GM23338 (cell line): ENCODE measurements at regions not wholly inside any gene's neighbourhood (a gene's known extent, or its start where the extent isn't known, plus 50 kb on each side); places are given as distances from the start of the nearest gene placed in this dataset.

ENCODE experiments used
- ATAC-seq: fragments of 200-7000 bp; cut with Tn5 transposase; 3 replicates; pipeline ENCODE4 v1.9.1; 2020
- DNase-seq: peaks from one replicate; pipeline ENCODE4 v3.0.0-alpha.2; 2015; ENCODE audit warnings: low spot score
- H2AFZ ChIP-seq: fragments of 200-600 bp; sonication (generic); 2 replicates; pipeline ENCODE4 v1.8.0; 2016; ENCODE audit warnings: antibody characterized with exemption, mild to moderate bottlenecking, moderate library complexity
- H3F3A ChIP-seq: fragments of 200-600 bp; sonication (generic); replicated peaks from 2 replicates; pipeline ENCODE4 v1.8.0; 2017; ENCODE audit warnings: antibody characterized with exemption, mixed run types, low read depth
- H3K27ac ChIP-seq: fragments of 200-600 bp; sonication (generic); 2 replicates; pipeline ENCODE4 v1.6.1; 2016; ENCODE audit warnings: low read depth
- H3K27me3 ChIP-seq: fragments of 200-600 bp; sonication (generic); 2 replicates; pipeline ENCODE4 v1.8.0; 2016; ENCODE audit warnings: mild to moderate bottlenecking, mixed run types, moderate library complexity; ENCODE audit not compliant: insufficient read depth
- H3K36me3 ChIP-seq: fragments of 200-600 bp; sonication (generic); 2 replicates; pipeline ENCODE4 v1.8.0; 2016; ENCODE audit warnings: mild to moderate bottlenecking; ENCODE audit not compliant: insufficient read depth
- H3K4me1 ChIP-seq: fragments of 200-600 bp; sonication (generic); 2 replicates; pipeline ENCODE4 v1.8.0; 2016; ENCODE audit warnings: mild to moderate bottlenecking, moderate library complexity; ENCODE audit not compliant: insufficient read depth
- H3K4me2 ChIP-seq: fragments of 200-600 bp; sonication (generic); 2 replicates; pipeline ENCODE4 v1.7.1; 2017; ENCODE audit warnings: mixed run types
- H3K4me3 ChIP-seq: fragments of 200-600 bp; sonication (generic); 2 replicates; pipeline ENCODE4 v1.6.1; 2016; ENCODE audit warnings: mixed run types
- H3K79me2 ChIP-seq: fragments of 200-600 bp; sonication (generic); replicated peaks from 2 replicates; pipeline ENCODE4 v1.8.0; 2017; ENCODE audit warnings: mild to moderate bottlenecking; ENCODE audit not compliant: insufficient read depth
- H3K9me2 ChIP-seq: fragments of 200-600 bp; sonication (generic); 2 replicates; pipeline ENCODE4 v1.8.0; 2017; ENCODE audit not compliant: insufficient read depth
- H4K20me1 ChIP-seq: fragments of 200-600 bp; sonication (generic); replicated peaks from 2 replicates; pipeline ENCODE4 v1.8.0; 2017; ENCODE audit warnings: mild to moderate bottlenecking; ENCODE audit not compliant: insufficient read depth
- H3K27ac Mint-ChIP-seq: 2 replicates; pipeline ENCODE4 v1.8.0; 2020; ENCODE audit warnings: inconsistent platforms, mild to moderate bottlenecking, moderate library complexity, mixed read lengths
- H3K27me3 Mint-ChIP-seq: 3 replicates; pipeline ENCODE4 v1.8.0; 2022; ENCODE audit warnings: low read depth, mild to moderate bottlenecking, moderate library complexity, mixed read lengths, inconsistent platforms; ENCODE audit not compliant: insufficient read depth, poor library complexity
- H3K36me3 Mint-ChIP-seq: 3 replicates; pipeline ENCODE4 v1.8.0; 2021; ENCODE audit warnings: low read depth, mild to moderate bottlenecking, inconsistent platforms, moderate library complexity, mixed read lengths
- H3K4me1 Mint-ChIP-seq: 3 replicates; pipeline ENCODE4 v1.8.0; 2020; ENCODE audit warnings: mild to moderate bottlenecking, inconsistent platforms, mixed read lengths
- H3K4me3 Mint-ChIP-seq: 3 replicates; pipeline ENCODE4 v1.8.0; 2021; ENCODE audit warnings: moderate library complexity, mild to moderate bottlenecking, inconsistent platforms, mixed read lengths
- H3K9me3 Mint-ChIP-seq: 3 replicates; pipeline ENCODE4 v1.8.0; 2020; ENCODE audit warnings: moderate library complexity, mild to moderate bottlenecking, inconsistent platforms, mixed read lengths
- EZH2 ChIP-seq: fragments of 200-600 bp; sonication (generic); IDR thresholded peaks from one replicate; pipeline ENCODE4 v1.8.0; 2017; ENCODE audit warnings: antibody characterized with exemption, mild to moderate bottlenecking, low read depth; ENCODE audit not compliant: unreplicated experiment
- NANOG ChIP-seq: IDR thresholded peaks from 2 replicates; pipeline ENCODE4 v1.6.1; 2016; ENCODE audit warnings: antibody characterized with exemption, borderline replicate concordance
- POLR2AphosphoS5 ChIP-seq: IDR thresholded peaks from 2 replicates; pipeline ENCODE4 v1.6.1; 2016; ENCODE audit warnings: antibody characterized with exemption, low read depth
- STAT1 ChIP-seq: IDR thresholded peaks from one replicate; pipeline ENCODE4 v1.6.1; 2016; ENCODE audit warnings: antibody characterized with exemption; ENCODE audit not compliant: unreplicated experiment
- ZNF114 ChIP-seq: fragments of 250-450 bp; sonication (Bioruptor Pico); IDR thresholded peaks from 2 replicates; pipeline ENCODE4 v1.5.0; 2020; ENCODE audit warnings: mild to moderate bottlenecking, moderate library complexity
- TF ChIP-seq, protein P1 (sequence below): fragments of 250-450 bp; sonication (Bioruptor Pico); IDR thresholded peaks from 2 replicates; pipeline ENCODE4 v1.5.0; 2020; ENCODE audit warnings: mild to moderate bottlenecking, moderate library complexity
- TF ChIP-seq, protein P2 (sequence below): IDR thresholded peaks from one replicate; pipeline ENCODE4 v1.6.1; 2018; ENCODE audit warnings: antibody characterized with exemption; ENCODE audit not compliant: unreplicated experiment
- TF ChIP-seq, protein P3 (sequence below), 2 experiments: fragments of 200-600 bp in 1 of 2; sonication (generic) in 1 of 2; conservative IDR thresholded peaks; 2 replicates each; pipeline versions ENCODE4 v1.5.1 to v1.6.1; 2016 to 2017; ENCODE audit warnings: antibody characterized with exemption in 2 of 2, low read depth in 2 of 2, mild to moderate bottlenecking in 2 of 2, moderate library complexity in 1 of 2

DNA sequence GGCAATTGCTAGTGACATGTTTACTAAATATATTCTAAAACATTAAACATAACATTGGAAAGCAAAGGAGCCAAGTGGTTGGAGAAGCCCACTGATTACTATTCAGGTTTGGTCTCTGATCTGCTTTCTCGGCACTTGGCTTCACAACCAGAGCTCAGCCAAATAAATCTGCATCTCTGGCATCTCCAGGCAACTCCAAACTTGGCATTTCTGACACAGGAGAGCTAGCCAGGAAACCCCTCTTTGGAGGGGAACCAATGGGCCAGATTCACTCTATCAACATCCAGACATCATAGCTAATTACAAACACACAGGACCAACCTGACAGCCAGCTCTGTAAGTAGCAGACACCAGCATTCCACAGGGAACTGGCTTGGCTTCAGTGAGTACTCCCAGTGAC is 150.3 kb upstream of the ETAA1 start (continued):
- TF ChIP-seq, protein P1, sequence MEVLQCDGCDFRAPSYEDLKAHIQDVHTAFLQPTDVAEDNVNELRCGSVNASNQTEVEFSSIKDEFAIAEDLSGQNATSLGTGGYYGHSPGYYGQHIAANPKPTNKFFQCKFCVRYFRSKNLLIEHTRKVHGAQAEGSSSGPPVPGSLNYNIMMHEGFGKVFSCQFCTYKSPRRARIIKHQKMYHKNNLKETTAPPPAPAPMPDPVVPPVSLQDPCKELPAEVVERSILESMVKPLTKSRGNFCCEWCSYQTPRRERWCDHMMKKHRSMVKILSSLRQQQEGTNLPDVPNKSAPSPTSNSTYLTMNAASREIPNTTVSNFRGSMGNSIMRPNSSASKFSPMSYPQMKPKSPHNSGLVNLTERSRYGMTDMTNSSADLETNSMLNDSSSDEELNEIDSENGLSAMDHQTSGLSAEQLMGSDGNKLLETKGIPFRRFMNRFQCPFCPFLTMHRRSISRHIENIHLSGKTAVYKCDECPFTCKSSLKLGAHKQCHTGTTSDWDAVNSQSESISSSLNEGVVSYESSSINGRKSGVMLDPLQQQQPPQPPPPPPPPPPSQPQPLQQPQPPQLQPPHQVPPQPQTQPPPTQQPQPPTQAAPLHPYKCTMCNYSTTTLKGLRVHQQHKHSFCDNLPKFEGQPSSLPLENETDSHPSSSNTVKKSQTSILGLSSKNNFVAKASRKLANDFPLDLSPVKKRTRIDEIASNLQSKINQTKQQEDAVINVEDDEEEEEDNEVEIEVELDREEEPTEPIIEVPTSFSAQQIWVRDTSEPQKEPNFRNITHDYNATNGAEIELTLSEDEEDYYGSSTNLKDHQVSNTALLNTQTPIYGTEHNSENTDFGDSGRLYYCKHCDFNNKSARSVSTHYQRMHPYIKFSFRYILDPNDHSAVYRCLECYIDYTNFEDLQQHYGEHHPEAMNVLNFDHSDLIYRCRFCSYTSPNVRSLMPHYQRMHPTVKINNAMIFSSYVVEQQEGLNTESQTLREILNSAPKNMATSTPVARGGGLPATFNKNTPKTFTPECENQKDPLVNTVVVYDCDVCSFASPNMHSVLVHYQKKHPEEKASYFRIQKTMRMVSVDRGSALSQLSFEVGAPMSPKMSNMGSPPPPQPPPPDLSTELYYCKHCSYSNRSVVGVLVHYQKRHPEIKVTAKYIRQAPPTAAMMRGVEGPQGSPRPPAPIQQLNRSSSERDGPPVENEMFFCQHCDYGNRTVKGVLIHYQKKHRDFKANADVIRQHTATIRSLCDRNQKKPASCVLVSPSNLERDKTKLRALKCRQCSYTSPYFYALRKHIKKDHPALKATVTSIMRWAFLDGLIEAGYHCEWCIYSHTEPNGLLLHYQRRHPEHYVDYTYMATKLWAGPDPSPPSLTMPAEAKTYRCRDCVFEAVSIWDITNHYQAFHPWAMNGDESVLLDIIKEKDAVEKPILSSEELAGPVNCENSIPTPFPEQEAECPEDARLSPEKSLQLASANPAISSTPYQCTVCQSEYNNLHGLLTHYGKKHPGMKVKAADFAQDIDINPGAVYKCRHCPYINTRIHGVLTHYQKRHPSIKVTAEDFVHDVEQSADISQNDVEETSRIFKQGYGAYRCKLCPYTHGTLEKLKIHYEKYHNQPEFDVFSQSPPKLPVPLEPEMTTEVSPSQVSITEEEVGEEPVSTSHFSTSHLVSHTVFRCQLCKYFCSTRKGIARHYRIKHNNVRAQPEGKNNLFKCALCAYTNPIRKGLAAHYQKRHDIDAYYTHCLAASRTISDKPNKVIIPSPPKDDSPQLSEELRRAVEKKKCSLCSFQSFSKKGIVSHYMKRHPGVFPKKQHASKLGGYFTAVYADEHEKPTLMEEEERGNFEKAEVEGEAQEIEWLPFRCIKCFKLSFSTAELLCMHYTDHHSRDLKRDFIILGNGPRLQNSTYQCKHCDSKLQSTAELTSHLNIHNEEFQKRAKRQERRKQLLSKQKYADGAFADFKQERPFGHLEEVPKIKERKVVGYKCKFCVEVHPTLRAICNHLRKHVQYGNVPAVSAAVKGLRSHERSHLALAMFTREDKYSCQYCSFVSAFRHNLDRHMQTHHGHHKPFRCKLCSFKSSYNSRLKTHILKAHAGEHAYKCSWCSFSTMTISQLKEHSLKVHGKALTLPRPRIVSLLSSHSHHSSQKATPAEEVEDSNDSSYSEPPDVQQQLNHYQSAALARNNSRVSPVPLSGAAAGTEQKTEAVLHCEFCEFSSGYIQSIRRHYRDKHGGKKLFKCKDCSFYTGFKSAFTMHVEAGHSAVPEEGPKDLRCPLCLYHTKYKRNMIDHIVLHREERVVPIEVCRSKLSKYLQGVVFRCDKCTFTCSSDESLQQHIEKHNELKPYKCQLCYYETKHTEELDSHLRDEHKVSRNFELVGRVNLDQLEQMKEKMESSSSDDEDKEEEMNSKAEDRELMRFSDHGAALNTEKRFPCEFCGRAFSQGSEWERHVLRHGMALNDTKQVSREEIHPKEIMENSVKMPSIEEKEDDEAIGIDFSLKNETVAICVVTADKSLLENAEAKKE (CRISPR knock-in tag) = no peak
- TF ChIP-seq, protein P2, sequence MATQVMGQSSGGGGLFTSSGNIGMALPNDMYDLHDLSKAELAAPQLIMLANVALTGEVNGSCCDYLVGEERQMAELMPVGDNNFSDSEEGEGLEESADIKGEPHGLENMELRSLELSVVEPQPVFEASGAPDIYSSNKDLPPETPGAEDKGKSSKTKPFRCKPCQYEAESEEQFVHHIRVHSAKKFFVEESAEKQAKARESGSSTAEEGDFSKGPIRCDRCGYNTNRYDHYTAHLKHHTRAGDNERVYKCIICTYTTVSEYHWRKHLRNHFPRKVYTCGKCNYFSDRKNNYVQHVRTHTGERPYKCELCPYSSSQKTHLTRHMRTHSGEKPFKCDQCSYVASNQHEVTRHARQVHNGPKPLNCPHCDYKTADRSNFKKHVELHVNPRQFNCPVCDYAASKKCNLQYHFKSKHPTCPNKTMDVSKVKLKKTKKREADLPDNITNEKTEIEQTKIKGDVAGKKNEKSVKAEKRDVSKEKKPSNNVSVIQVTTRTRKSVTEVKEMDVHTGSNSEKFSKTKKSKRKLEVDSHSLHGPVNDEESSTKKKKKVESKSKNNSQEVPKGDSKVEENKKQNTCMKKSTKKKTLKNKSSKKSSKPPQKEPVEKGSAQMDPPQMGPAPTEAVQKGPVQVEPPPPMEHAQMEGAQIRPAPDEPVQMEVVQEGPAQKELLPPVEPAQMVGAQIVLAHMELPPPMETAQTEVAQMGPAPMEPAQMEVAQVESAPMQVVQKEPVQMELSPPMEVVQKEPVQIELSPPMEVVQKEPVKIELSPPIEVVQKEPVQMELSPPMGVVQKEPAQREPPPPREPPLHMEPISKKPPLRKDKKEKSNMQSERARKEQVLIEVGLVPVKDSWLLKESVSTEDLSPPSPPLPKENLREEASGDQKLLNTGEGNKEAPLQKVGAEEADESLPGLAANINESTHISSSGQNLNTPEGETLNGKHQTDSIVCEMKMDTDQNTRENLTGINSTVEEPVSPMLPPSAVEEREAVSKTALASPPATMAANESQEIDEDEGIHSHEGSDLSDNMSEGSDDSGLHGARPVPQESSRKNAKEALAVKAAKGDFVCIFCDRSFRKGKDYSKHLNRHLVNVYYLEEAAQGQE = no peak
- TF ChIP-seq STAT1 (no peak), EZH2 (no peak)

DNA sequence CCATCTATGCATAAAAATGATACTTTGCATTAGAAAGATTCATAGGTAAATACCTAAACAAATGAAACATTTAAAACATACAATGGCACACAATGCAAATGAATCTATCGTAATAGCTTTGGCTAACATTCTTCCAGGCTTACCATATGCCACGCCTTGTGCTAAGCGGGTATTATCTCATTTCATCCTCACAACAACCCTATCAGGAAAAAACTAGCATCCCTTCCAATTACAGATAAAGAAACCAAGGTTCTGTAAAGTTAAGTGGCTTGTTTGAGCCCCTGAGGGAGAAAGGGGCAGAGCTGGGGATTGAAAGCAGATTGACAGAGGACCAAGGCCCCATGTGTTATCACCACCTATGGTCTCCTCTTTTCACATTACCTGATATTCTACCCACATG is 145.4 kb upstream of the ETAA1 start:
- H3K9me2 ChIP-seq = peaks cover 23% of the 10 kb centered on the region
- H3K27me3 ChIP-seq = no peaks in the 10 kb centered on the region
- no peaks in the 10 kb centered on the region for H3K36me3 Mint-ChIP-seq

More for the DNA sequence above, 145.4 kb upstream of the ETAA1 start:
- Histone ChIP-seq H3K4me2 (no peak overlapping the region), H3F3A (no peaks in the 10 kb centered on the region), H2AFZ (no peak overlapping the region), H3K27ac (no peak overlapping the region), H3K36me3 (no peaks in the 10 kb centered on the region), H4K20me1 (no peaks in the 10 kb centered on the region), H3K4me3 (no peak overlapping the region), H3K79me2 (no peaks in the 10 kb centered on the region), H3K4me1 (no peaks in the 10 kb centered on the region)
- TF ChIP-seq ZNF114 (CRISPR knock-in tag) (no peak), STAT1 (no peak), EZH2 (no peak), POLR2AphosphoS5 (no peak), NANOG (no peak)
- TF ChIP-seq, protein P3, sequence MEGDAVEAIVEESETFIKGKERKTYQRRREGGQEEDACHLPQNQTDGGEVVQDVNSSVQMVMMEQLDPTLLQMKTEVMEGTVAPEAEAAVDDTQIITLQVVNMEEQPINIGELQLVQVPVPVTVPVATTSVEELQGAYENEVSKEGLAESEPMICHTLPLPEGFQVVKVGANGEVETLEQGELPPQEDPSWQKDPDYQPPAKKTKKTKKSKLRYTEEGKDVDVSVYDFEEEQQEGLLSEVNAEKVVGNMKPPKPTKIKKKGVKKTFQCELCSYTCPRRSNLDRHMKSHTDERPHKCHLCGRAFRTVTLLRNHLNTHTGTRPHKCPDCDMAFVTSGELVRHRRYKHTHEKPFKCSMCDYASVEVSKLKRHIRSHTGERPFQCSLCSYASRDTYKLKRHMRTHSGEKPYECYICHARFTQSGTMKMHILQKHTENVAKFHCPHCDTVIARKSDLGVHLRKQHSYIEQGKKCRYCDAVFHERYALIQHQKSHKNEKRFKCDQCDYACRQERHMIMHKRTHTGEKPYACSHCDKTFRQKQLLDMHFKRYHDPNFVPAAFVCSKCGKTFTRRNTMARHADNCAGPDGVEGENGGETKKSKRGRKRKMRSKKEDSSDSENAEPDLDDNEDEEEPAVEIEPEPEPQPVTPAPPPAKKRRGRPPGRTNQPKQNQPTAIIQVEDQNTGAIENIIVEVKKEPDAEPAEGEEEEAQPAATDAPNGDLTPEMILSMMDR (conservative IDR thresholded peaks at IDR 0.05; ENCODE audit: low read depth in 2 of 2) = no peak
- TF ChIP-seq, protein P2 = no peak
- Mint-ChIP-seq H3K27me3 (no peaks in the 10 kb centered on the region), H3K4me1 (no peaks in the 10 kb centered on the region), H3K27ac (no peak overlapping the region), H3K9me3 (no peaks in the 10 kb centered on the region), H3K4me3 (no peak overlapping the region)
- DNase-seq (no peak), ATAC-seq (no peak)
